ENCODE measurements at regions not wholly inside any gene's neighbourhood (a gene's known extent, or its start where the extent isn't known, plus 50 kb on each side); places are given as distances from the start of the nearest gene placed in this dataset.

- Mint-ChIP-seq H3K9me3 (peaks cover 6% of the 10 kb centered on the region), H3K4me3 (no peak overlapping the region), H3K4me1 (peaks cover 13% of the 10 kb centered on the region), H3K27me3 (no peaks in the 10 kb centered on the region), H3K36me3 (ENCODE audit: low read depth) (no peaks in the 10 kb centered on the region), H3K27ac (no peak overlapping the region)
- ChIA-PET CTCF (no interaction called here), POLR2A (no interaction called here)
- intact Hi-C loops (cut with micrococcal nuclease): no loop called here
- TF ChIP-seq, protein P1, sequence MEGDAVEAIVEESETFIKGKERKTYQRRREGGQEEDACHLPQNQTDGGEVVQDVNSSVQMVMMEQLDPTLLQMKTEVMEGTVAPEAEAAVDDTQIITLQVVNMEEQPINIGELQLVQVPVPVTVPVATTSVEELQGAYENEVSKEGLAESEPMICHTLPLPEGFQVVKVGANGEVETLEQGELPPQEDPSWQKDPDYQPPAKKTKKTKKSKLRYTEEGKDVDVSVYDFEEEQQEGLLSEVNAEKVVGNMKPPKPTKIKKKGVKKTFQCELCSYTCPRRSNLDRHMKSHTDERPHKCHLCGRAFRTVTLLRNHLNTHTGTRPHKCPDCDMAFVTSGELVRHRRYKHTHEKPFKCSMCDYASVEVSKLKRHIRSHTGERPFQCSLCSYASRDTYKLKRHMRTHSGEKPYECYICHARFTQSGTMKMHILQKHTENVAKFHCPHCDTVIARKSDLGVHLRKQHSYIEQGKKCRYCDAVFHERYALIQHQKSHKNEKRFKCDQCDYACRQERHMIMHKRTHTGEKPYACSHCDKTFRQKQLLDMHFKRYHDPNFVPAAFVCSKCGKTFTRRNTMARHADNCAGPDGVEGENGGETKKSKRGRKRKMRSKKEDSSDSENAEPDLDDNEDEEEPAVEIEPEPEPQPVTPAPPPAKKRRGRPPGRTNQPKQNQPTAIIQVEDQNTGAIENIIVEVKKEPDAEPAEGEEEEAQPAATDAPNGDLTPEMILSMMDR (IDR thresholded peaks at IDR 0.05): no peak
- no peak for DNase-seq
- no peak for ATAC-seq (ENCODE audit: low read depth)
Measured at GRCh38 chr5:122674385-122674784, 100.5 kb upstream of the SNX2 start.

DNA sequence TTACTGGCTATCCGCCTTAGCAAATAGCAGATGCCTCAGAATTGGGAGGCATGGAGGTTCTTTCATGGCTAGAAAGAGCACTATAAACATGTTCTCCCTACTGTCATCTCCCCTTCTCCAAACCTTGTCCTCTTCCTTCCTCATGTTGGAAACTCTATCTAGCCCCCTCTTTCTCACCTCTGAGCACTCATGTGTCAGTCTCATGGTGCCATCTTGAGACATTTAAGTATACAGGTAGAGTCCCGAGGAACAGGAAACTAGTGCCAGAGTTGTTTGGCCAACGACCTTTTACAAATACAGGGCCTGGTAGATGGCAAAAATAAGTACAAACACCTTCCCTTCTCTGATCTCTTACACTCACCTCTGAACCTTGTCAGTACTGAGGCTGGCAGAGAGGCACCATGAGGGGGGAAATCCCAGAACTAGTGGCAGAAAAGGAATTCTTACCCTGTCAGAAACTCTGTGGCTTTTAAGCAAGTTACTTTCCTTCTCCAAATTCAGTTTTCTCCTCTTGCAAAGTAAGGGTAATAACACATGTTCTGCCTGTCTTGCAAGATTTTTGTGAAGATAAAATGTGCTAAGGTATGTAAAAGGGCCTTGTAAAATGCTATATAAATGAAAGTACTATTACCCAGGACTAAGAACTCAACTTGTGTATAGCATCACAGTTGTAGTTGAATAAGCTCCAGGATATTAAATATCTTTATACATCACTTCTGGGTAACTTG is 94.1 kb upstream of the SNX2 start:
- ChIA-PET CTCF (no interaction called here), POLR2A (no interaction called here)
- TF ChIP-seq, protein P1 (IDR thresholded peaks at IDR 0.05): no peak
- no peaks in the 10 kb centered on the region for H3K27me3 Mint-ChIP-seq
- no peak for DNase-seq
- H3K27ac Mint-ChIP-seq: no peak overlapping the region
- H3K4me3 Mint-ChIP-seq: no peak overlapping the region
- peaks cover 2% of the 10 kb centered on the region for H3K9me3 Mint-ChIP-seq
- H3K36me3 Mint-ChIP-seq (ENCODE audit: low read depth): peaks cover 2% of the 10 kb centered on the region
- H3K4me1 Mint-ChIP-seq: peaks cover 10% of the 10 kb centered on the region
- intact Hi-C loops (cut with micrococcal nuclease): no loop called here
- no peak for ATAC-seq (ENCODE audit: low read depth)

DNA sequence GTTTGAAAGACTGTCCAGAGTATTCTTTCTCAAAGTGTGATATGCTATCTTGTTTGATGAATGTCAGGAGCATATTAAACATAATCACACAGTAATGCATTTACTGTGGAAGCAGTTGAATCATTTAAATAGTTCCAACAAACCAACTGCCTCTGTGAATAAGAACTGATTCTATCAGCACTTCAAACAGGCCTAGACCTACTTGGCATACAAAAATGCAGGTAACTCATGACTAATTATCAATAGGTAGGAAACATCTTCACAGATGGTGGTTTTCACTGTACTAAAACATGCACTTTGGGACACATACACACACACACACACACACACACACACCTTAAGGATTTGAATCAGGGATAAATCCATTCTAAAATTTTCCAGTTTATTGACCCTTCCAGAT is 91.2 kb upstream of the SNX2 start:
- peaks cover 2% of the 10 kb centered on the region for H3K36me3 Mint-ChIP-seq (ENCODE audit: low read depth)
- intact Hi-C loops (cut with micrococcal nuclease): no loop called here

GRCh38 chr5:122690266-122690665 is 84.6 kb upstream of the SNX2 start:
- intact Hi-C loops (cut with micrococcal nuclease): no loop called here
- ChIA-PET CTCF (interaction anchor here (2.1 kb wide), 1 partner anchor 14 kb away, joined by 9 read pairs; no protein-coding TSS in a partner anchor), POLR2A (interaction anchor here (0.7 to 1.1 kb wide), 4 partner anchors 10 to 131 kb away, joined by 3 to 4 read pairs (median 3); no protein-coding TSS in a partner anchor)
- Mint-ChIP-seq H3K4me3 (no peak overlapping the region), H3K27ac (no peak overlapping the region), H3K9me3 (no peaks in the 10 kb centered on the region), H3K36me3 (ENCODE audit: low read depth) (no peaks in the 10 kb centered on the region), H3K4me1 (peaks cover 40% of the 10 kb centered on the region), H3K27me3 (no peaks in the 10 kb centered on the region)
- ATAC-seq (ENCODE audit: low read depth) (no peak), DNase-seq (no peak)
- TF ChIP-seq, protein P1 (IDR thresholded peaks at IDR 0.05): no peak

More for the DNA sequence above, 91.2 kb upstream of the SNX2 start:
- POLR2A ChIA-PET: no interaction called here
- TF ChIP-seq, protein P1 (IDR thresholded peaks at IDR 0.05): no peak
- Mint-ChIP-seq H3K4me3 (no peak overlapping the region), H3K4me1 (peaks cover 7% of the 10 kb centered on the region), H3K27me3 (no peaks in the 10 kb centered on the region), H3K27ac (no peak overlapping the region), H3K9me3 (peaks cover 2% of the 10 kb centered on the region)
- CTCF ChIA-PET: no interaction called here
- DNase-seq (no peak), ATAC-seq (ENCODE audit: low read depth) (no peak)

GRCh38 chr5:122691931-122692330 is 82.9 kb upstream of the SNX2 start:
- CTCF ChIA-PET: no interaction called here
- no peak overlapping the region for H3K4me3 Mint-ChIP-seq
- TF ChIP-seq, protein P1 (IDR thresholded peaks at IDR 0.05): no peak
- no peaks in the 10 kb centered on the region for H3K9me3 Mint-ChIP-seq
- no peaks in the 10 kb centered on the region for H3K27me3 Mint-ChIP-seq
- ATAC-seq (ENCODE audit: low read depth) (no peak), DNase-seq (no peak)
- no peaks in the 10 kb centered on the region for H3K36me3 Mint-ChIP-seq (ENCODE audit: low read depth)
- intact Hi-C loops (cut with micrococcal nuclease): no loop called here
- H3K27ac Mint-ChIP-seq: no peak overlapping the region
- peaks cover 54% of the 10 kb centered on the region for H3K4me1 Mint-ChIP-seq
- POLR2A ChIA-PET: no interaction called here

Data from activated B cell treated with CpG ODN at 0.5 μM for 24 hours (primary cell).